ENCODE measurements at regions not wholly inside any gene's neighbourhood (a gene's known extent, or its start where the extent isn't known, plus 50 kb on each side); places are given as distances from the start of the nearest gene placed in this dataset.

DNA sequence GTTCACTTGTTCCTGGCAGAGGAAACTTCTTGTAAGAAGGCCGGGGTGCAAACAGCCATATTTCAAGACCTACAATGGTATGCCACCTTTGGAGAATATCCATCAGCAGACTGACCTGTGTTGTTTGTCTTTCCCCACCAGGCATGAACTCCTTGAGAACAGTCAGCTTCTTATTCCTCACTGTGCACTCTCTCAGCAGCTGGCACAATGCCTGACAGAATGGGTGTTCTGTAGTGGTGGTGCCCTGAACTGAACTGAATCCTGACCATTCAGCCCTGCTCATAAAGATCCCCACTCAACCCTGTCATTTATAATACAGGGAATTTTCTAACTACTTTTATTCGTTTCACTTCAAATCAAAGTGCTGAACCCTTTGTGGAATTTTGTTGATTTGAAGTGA is 206.9 kb downstream of the COX7C start:
- WGBS (ENCODE audit: insufficient coverage), result 67% methylated on average over 1 of the region's 2 CpGs
- no peaks in the 10 kb centered on the region for H3K9me3 ChIP-seq (replicated peaks; ENCODE audit: control insufficient read depth, low read depth, low read length)
- no peak overlapping the region for H3K27ac ChIP-seq (ENCODE audit: low read length)
- H3K4me3 ChIP-seq (ENCODE audit: low read length), result no peak overlapping the region
- H3K36me3 ChIP-seq (ENCODE audit: control insufficient read depth, insufficient read depth, low read length), result no peaks in the 10 kb centered on the region
- H3K4me1 ChIP-seq (ENCODE audit: control insufficient read depth, insufficient read depth, low read length), result no peaks in the 10 kb centered on the region
- no peak for DNase-seq
- no peaks in the 10 kb centered on the region for H3K27me3 ChIP-seq (ENCODE audit: control insufficient read depth, insufficient read depth, low read length)

GRCh38 chr5:86831128-86831527 is 213.4 kb downstream of the COX7C start:
- H3K4me3 ChIP-seq (ENCODE audit: low read length), result no peak overlapping the region
- H3K4me1 ChIP-seq (ENCODE audit: control insufficient read depth, insufficient read depth, low read length), result no peaks in the 10 kb centered on the region
- no peaks in the 10 kb centered on the region for H3K9me3 ChIP-seq (replicated peaks; ENCODE audit: control insufficient read depth, low read depth, low read length)
- no peak overlapping the region for H3K27ac ChIP-seq (ENCODE audit: low read length)
- H3K27me3 ChIP-seq (ENCODE audit: control insufficient read depth, insufficient read depth, low read length), result no peaks in the 10 kb centered on the region
- H3K36me3 ChIP-seq (ENCODE audit: control insufficient read depth, insufficient read depth, low read length), result no peaks in the 10 kb centered on the region
- DNase-seq, result no peak

GRCh38 chr5:86833868-86834267 is 216.1 kb downstream of the COX7C start:
- H3K27ac ChIP-seq (ENCODE audit: low read length), result no peak overlapping the region
- no CpG with 5 or more reads among the region's 1 CpG for WGBS (ENCODE audit: insufficient coverage)
- H3K4me1 ChIP-seq (ENCODE audit: control insufficient read depth, insufficient read depth, low read length), result no peaks in the 10 kb centered on the region
- no peak overlapping the region for H3K4me3 ChIP-seq (ENCODE audit: low read length)
- no peaks in the 10 kb centered on the region for H3K27me3 ChIP-seq (ENCODE audit: control insufficient read depth, insufficient read depth, low read length)
- no peaks in the 10 kb centered on the region for H3K9me3 ChIP-seq (replicated peaks; ENCODE audit: control insufficient read depth, low read depth, low read length)
- no peaks in the 10 kb centered on the region for H3K36me3 ChIP-seq (ENCODE audit: control insufficient read depth, insufficient read depth, low read length)
- no peak for DNase-seq

DNA sequence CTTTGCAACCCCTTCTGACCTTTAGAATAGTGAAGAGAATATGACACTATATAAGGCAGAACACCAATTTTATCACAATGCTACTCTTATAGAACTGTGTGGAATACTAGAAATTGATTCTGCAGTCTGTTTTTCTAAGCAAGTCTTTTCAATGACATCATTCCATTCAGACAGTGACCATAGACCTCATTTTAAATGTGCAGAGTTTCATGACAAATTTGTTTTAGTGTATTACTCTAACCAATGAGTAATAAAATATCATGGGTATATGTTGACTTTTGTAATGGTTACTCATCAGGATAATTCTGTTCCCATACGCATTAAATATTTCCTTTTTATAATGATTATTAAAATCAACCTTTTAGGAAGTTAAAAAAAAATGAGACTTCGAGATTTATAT is 219.9 kb downstream of the COX7C start:
- H3K4me1 ChIP-seq (ENCODE audit: control insufficient read depth, insufficient read depth, low read length), result no peaks in the 10 kb centered on the region
- DNase-seq, result no peak
- no peak overlapping the region for H3K27ac ChIP-seq (ENCODE audit: low read length)
- no peaks in the 10 kb centered on the region for H3K36me3 ChIP-seq (ENCODE audit: control insufficient read depth, insufficient read depth, low read length)
- no peaks in the 10 kb centered on the region for H3K27me3 ChIP-seq (ENCODE audit: control insufficient read depth, insufficient read depth, low read length)
- H3K4me3 ChIP-seq (ENCODE audit: low read length), result no peak overlapping the region
- peaks cover 2% of the 10 kb centered on the region for H3K9me3 ChIP-seq (replicated peaks; ENCODE audit: control insufficient read depth, low read depth, low read length)
- WGBS (ENCODE audit: insufficient coverage), result no CpG with 5 or more reads among the region's 2 CpGs

- H3K9me3 ChIP-seq (replicated peaks; ENCODE audit: control insufficient read depth, low read depth, low read length), result peaks cover 2% of the 10 kb centered on the region
- H3K27me3 ChIP-seq (ENCODE audit: control insufficient read depth, insufficient read depth, low read length), result no peaks in the 10 kb centered on the region
- H3K4me3 ChIP-seq (ENCODE audit: low read length), result no peak overlapping the region
- WGBS (ENCODE audit: insufficient coverage), result 71% methylated on average over 1 of the region's 2 CpGs
- H3K4me1 ChIP-seq (ENCODE audit: control insufficient read depth, insufficient read depth, low read length), result no peaks in the 10 kb centered on the region
- no peak for DNase-seq
- H3K36me3 ChIP-seq (ENCODE audit: control insufficient read depth, insufficient read depth, low read length), result no peaks in the 10 kb centered on the region
- no peak overlapping the region for H3K27ac ChIP-seq (ENCODE audit: low read length)
These were observed 220.3 kb downstream of the COX7C start for GRCh38 chr5:86838083-86838482.

DNA sequence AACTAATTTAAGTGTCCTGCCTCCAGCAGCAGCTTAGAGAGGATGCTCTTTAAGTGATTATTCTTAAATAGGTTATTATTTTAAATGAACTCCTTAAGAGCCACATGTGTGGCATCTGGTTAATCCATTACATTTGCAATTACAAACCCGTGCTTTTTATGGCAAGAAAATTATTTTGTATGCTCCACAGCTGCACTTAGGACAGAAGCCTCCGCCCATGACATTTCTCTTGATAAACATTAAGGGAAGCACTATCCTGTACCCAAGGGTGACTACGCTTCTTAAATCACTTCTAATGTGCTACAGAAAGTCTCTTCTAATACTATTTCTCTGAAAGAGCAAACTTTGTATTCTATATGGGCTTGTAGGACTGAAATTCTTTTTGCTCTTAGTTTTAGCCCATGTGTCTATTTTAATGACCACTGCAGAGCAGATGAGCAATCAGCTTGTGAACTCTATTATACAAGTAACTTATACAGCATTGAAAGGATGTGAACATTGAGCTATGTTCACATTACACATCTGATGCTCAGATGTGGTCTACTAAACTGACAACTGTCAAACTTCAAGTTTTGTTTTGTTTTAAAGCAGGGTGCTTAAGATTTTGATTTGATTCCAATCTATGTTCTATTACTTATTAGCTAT is 223.4 kb downstream of the COX7C start:
- H3K4me1 ChIP-seq (ENCODE audit: control insufficient read depth, insufficient read depth, low read length), result no peaks in the 10 kb centered on the region
- no peak overlapping the region for H3K27ac ChIP-seq (ENCODE audit: low read length)
- peaks cover 4% of the 10 kb centered on the region for H3K9me3 ChIP-seq (replicated peaks; ENCODE audit: control insufficient read depth, low read depth, low read length)
- H3K4me3 ChIP-seq (ENCODE audit: low read length), result no peak overlapping the region
- WGBS (ENCODE audit: insufficient coverage), result no CpG with 5 or more reads among the region's 3 CpGs
- no peaks in the 10 kb centered on the region for H3K27me3 ChIP-seq (ENCODE audit: control insufficient read depth, insufficient read depth, low read length)
- DNase-seq, result peak; percentile 20
- H3K36me3 ChIP-seq (ENCODE audit: control insufficient read depth, insufficient read depth, low read length), result no peaks in the 10 kb centered on the region

DNA sequence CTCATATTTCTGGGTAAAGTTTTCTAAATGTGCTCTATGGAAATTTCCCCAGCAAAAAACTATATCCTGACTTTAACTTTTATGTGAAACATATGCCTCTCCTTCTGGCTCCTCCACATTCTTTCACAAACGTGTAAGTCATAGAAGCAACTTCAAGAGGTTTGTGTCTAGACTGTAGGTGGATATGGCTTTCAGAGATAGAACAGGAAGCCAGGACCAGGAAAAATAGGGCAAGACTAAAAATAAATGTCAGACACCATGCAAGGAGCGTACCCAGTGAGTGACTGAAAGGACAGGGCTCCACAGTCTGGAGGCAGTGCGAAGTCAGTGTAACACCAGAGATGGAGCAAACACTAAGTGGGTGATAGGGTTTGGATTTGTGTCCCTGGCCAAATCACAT is 240.7 kb downstream of the COX7C start:
- H3K27ac ChIP-seq (ENCODE audit: low read length), result no peak overlapping the region
- no peaks in the 10 kb centered on the region for H3K36me3 ChIP-seq (ENCODE audit: control insufficient read depth, insufficient read depth, low read length)
- 91% methylated on average over 2 of the region's 3 CpGs for WGBS (ENCODE audit: insufficient coverage)
- H3K27me3 ChIP-seq (ENCODE audit: control insufficient read depth, insufficient read depth, low read length), result no peaks in the 10 kb centered on the region
- H3K9me3 ChIP-seq (replicated peaks; ENCODE audit: control insufficient read depth, low read depth, low read length), result no peaks in the 10 kb centered on the region
- no peak for DNase-seq
- H3K4me1 ChIP-seq (ENCODE audit: control insufficient read depth, insufficient read depth, low read length), result no peaks in the 10 kb centered on the region
- no peak overlapping the region for H3K4me3 ChIP-seq (ENCODE audit: low read length)

DNA sequence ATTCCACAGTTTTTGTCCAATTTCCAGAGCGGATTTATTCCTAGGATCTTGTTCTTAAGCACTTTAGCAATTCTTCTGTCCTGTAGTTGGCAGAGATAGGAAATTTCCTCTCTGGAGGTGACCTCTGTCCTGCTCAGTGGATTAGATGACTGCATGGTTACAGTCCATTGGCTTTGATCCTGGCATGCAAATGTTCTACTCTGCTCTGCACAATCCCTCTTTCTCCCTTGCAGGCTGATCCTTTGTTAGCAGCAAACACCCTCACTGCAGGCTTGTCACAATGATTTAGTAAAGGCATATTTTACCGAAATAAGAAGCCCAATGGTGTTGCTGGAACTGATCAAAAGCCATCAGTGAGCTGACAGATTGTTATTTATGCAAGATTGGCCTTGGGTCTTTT is 243.8 kb downstream of the COX7C start:
- Histone ChIP-seq H3K36me3 (ENCODE audit: control insufficient read depth, insufficient read depth, low read length) (no peaks in the 10 kb centered on the region), H3K27ac (ENCODE audit: low read length) (no peak overlapping the region), H3K4me1 (ENCODE audit: control insufficient read depth, insufficient read depth, low read length) (peaks cover 2% of the 10 kb centered on the region), H3K4me3 (ENCODE audit: low read length) (no peak overlapping the region), H3K27me3 (ENCODE audit: control insufficient read depth, insufficient read depth, low read length) (no peaks in the 10 kb centered on the region), H3K9me3 (replicated peaks; ENCODE audit: control insufficient read depth, low read depth, low read length) (no peaks in the 10 kb centered on the region)
- DNase-seq, result peak; percentile 44
- WGBS (ENCODE audit: insufficient coverage), result no CpG with 5 or more reads among the region's 2 CpGs

GRCh38 chr5:86862093-86862492 is 244.4 kb downstream of the COX7C start:
- Histone ChIP-seq H3K4me3 (ENCODE audit: low read length) (no peak overlapping the region), H3K4me1 (ENCODE audit: control insufficient read depth, insufficient read depth, low read length) (peaks cover 2% of the 10 kb centered on the region), H3K27ac (ENCODE audit: low read length) (no peak overlapping the region), H3K36me3 (ENCODE audit: control insufficient read depth, insufficient read depth, low read length) (no peaks in the 10 kb centered on the region), H3K27me3 (ENCODE audit: control insufficient read depth, insufficient read depth, low read length) (no peaks in the 10 kb centered on the region), H3K9me3 (replicated peaks; ENCODE audit: control insufficient read depth, low read depth, low read length) (no peaks in the 10 kb centered on the region)
- no peak for DNase-seq
- no CpG with 5 or more reads among the region's 3 CpGs for WGBS (ENCODE audit: insufficient coverage)

GRCh38 chr5:86864051-86864450 is 246.3 kb downstream of the COX7C start:
- peak; percentile 81 for DNase-seq
- no peak overlapping the region for H3K27ac ChIP-seq (ENCODE audit: low read length)
- WGBS (ENCODE audit: insufficient coverage), result 17% methylated on average over 2 of the region's 4 CpGs

GRCh38 chr5:86865256-86865785 is 247.6 kb downstream of the COX7C start:
- Histone ChIP-seq H3K27me3 (ENCODE audit: control insufficient read depth, insufficient read depth, low read length) (no peaks in the 10 kb centered on the region), H3K9me3 (replicated peaks; ENCODE audit: control insufficient read depth, low read depth, low read length) (no peaks in the 10 kb centered on the region), H3K27ac (ENCODE audit: low read length) (no peak overlapping the region), H3K4me1 (ENCODE audit: control insufficient read depth, insufficient read depth, low read length) (peaks cover 2% of the 10 kb centered on the region), H3K4me3 (ENCODE audit: low read length) (no peak overlapping the region), H3K36me3 (ENCODE audit: control insufficient read depth, insufficient read depth, low read length) (no peaks in the 10 kb centered on the region)
- peak; percentile 6 for DNase-seq
- WGBS (ENCODE audit: insufficient coverage), result 63% methylated on average over 1 of the region's 2 CpGs

More at GRCh38 chr5:86864051-86864450, 246.3 kb downstream of the COX7C start:
- peaks cover 2% of the 10 kb centered on the region for H3K4me1 ChIP-seq (ENCODE audit: control insufficient read depth, insufficient read depth, low read length)
- no peaks in the 10 kb centered on the region for H3K27me3 ChIP-seq (ENCODE audit: control insufficient read depth, insufficient read depth, low read length)
- H3K4me3 ChIP-seq (ENCODE audit: low read length), result no peak overlapping the region
- H3K9me3 ChIP-seq (replicated peaks; ENCODE audit: control insufficient read depth, low read depth, low read length), result no peaks in the 10 kb centered on the region
- no peaks in the 10 kb centered on the region for H3K36me3 ChIP-seq (ENCODE audit: control insufficient read depth, insufficient read depth, low read length)
